ENCODE measurements at regions not wholly inside any gene's neighbourhood (a gene's known extent, or its start where the extent isn't known, plus 50 kb on each side); places are given as distances from the start of the nearest gene placed in this dataset.

GRCh38 chr7:89926701-89927100 lies 227.6 kb upstream of the STEAP1 start:
- Histone ChIP-seq H3K4ac (ENCODE audit: low read depth, low read length) (no peak overlapping the region), H4K91ac (ENCODE audit: insufficient read depth, low read depth, low read length) (no peak overlapping the region), H2AK9ac (replicated peaks; ENCODE audit: low read depth, low read length, poor library complexity) (no peak overlapping the region), H3K9me3 (ENCODE audit: control insufficient read depth, insufficient read depth, low read length) (peaks cover 11% of the 10 kb centered on the region; the same call in 1 of the 2 replicates), H3K56ac (ENCODE audit: extremely low read depth, insufficient read depth, low read length) (no peak overlapping the region), H4K5ac (ENCODE audit: low read depth, low read length) (no peak overlapping the region), H2BK15ac (ENCODE audit: low read depth, low read length) (no peak overlapping the region), H2BK120ac (ENCODE audit: low read depth, low read length) (no peak overlapping the region), H3K27ac (ENCODE audit: insufficient read depth, low read length) (no peak overlapping the region), H2AFZ (replicated peaks; ENCODE audit: low read length, poor library complexity) (no peak overlapping the region), H3K9ac (ENCODE audit: low read depth, low read length) (no peak overlapping the region), H3K79me1 (ENCODE audit: low read depth in 1 of 2, low read length in 2 of 2) (no peaks in the 10 kb centered on the region), H3K18ac (ENCODE audit: low read depth, low read length) (no peak overlapping the region), H3K9me1 (ENCODE audit: insufficient read depth, low read length) (no peaks in the 10 kb centered on the region), H3K27me3 (ENCODE audit: control insufficient read depth, insufficient read depth, low read length) (no peaks in the 10 kb centered on the region), H2BK20ac (ENCODE audit: low read depth, low read length) (no peak overlapping the region), H4K8ac (ENCODE audit: low read depth in 2 of 2, low read length in 2 of 2) (no peak overlapping the region), H3K4me1 (ENCODE audit: control insufficient read depth, insufficient read depth, low read length) (no peaks in the 10 kb centered on the region), H3K14ac (replicated peaks; ENCODE audit: low read depth, low read length) (no peak overlapping the region), H2BK5ac (ENCODE audit: low read depth, low read length, poor library complexity, severe bottlenecking) (no peak overlapping the region), H3K4me3 (ENCODE audit: insufficient read depth, low read depth, low read length) (no peak overlapping the region), H3K36me3 (ENCODE audit: control insufficient read depth, insufficient read depth, low read length) (no peaks in the 10 kb centered on the region), H2AK5ac (ENCODE audit: low read depth, low read length) (no peak overlapping the region), H3K23ac (ENCODE audit: low read depth, low read length) (no peak overlapping the region), H4K20me1 (ENCODE audit: insufficient read depth, low read length) (no peaks in the 10 kb centered on the region), H3K4me2 (ENCODE audit: low read depth, low read length) (no peak overlapping the region)
- dilution Hi-C loops (cut with HindIII; ENCODE audit: low sequenced_read_pairs, unreplicated experiment) (no loop called here), in situ Hi-C loops (cut with MboI; ENCODE audit: low sequenced_read_pairs) (no loop called here), intact Hi-C loops (cut with micrococcal nuclease) (no loop called here)
- ChIA-PET CTCF (no interaction called here), POLR2A (ENCODE audit: unreplicated experiment) (no interaction called here)
- DNase-seq = no peak
- ATAC-seq (ENCODE audit: low read depth) = no peak
- no TSS peak for BruUV-seq (replicated peaks)
- no peak for TF ChIP-seq FOS (IDR thresholded peaks at IDR 0.05; ENCODE audit: low read depth, low read length)
- no peak for TF ChIP-seq MAFK (IDR thresholded peaks at IDR 0.05; ENCODE audit: low read depth, low read length)
- TF ChIP-seq NFE2L2 (IDR thresholded peaks at IDR 0.05; ENCODE audit: low read depth, low read length) = no peak
- TF ChIP-seq BHLHE40 (IDR thresholded peaks at IDR 0.05; ENCODE audit: low read depth, low read length) = no peak
- TF ChIP-seq CHD1 (IDR thresholded peaks at IDR 0.05; ENCODE audit: low read depth, low read length) = no peak
- no peak for TF ChIP-seq SMC3 (IDR thresholded peaks at IDR 0.05; ENCODE audit: low read depth, low read length)
- no peak for TF ChIP-seq RCOR1 (IDR thresholded peaks at IDR 0.05; ENCODE audit: insufficient replicate concordance, low read length)
- TF ChIP-seq MXI1 (IDR thresholded peaks at IDR 0.05; ENCODE audit: borderline replicate concordance, low read depth, low read length) = no peak
- no peak for TF ChIP-seq CEBPB (IDR thresholded peaks at IDR 0.05; ENCODE audit: low read depth, low read length)
- TF ChIP-seq, protein P1, sequence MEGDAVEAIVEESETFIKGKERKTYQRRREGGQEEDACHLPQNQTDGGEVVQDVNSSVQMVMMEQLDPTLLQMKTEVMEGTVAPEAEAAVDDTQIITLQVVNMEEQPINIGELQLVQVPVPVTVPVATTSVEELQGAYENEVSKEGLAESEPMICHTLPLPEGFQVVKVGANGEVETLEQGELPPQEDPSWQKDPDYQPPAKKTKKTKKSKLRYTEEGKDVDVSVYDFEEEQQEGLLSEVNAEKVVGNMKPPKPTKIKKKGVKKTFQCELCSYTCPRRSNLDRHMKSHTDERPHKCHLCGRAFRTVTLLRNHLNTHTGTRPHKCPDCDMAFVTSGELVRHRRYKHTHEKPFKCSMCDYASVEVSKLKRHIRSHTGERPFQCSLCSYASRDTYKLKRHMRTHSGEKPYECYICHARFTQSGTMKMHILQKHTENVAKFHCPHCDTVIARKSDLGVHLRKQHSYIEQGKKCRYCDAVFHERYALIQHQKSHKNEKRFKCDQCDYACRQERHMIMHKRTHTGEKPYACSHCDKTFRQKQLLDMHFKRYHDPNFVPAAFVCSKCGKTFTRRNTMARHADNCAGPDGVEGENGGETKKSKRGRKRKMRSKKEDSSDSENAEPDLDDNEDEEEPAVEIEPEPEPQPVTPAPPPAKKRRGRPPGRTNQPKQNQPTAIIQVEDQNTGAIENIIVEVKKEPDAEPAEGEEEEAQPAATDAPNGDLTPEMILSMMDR (conservative IDR thresholded peaks at IDR 0.05; ENCODE audit: low read depth, low read length) = no peak
- no peak for TF ChIP-seq RAD21 (IDR thresholded peaks at IDR 0.05; ENCODE audit: low read length)
- no peak for TF ChIP-seq USF2 (IDR thresholded peaks at IDR 0.05; ENCODE audit: low read depth, low read length)
- no peak for TF ChIP-seq RFX5 (IDR thresholded peaks at IDR 0.05; ENCODE audit: low read depth, low read length)
- TF ChIP-seq POLR2A (IDR thresholded peaks at IDR 0.05; ENCODE audit: low read depth, low read length) = no peak
- TF ChIP-seq, protein P2, sequence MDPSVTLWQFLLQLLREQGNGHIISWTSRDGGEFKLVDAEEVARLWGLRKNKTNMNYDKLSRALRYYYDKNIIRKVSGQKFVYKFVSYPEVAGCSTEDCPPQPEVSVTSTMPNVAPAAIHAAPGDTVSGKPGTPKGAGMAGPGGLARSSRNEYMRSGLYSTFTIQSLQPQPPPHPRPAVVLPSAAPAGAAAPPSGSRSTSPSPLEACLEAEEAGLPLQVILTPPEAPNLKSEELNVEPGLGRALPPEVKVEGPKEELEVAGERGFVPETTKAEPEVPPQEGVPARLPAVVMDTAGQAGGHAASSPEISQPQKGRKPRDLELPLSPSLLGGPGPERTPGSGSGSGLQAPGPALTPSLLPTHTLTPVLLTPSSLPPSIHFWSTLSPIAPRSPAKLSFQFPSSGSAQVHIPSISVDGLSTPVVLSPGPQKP (IDR thresholded peaks at IDR 0.05; ENCODE audit: borderline replicate concordance, low read depth, low read length) = no peak
- TF ChIP-seq MAZ (IDR thresholded peaks at IDR 0.05; ENCODE audit: borderline replicate concordance, low read depth, low read length) = no peak
- WGBS, 2 experiments (ENCODE audit: extremely low coverage in 2 of 2, insufficient read length in 1 of 2) = no CpG with 5 or more reads among the region's 6 CpGs

Data from IMR-90 (cell line).